Esophagus muscularis mucosa (tissue), 4 donors: ENCODE measurements at regions not wholly inside any gene's neighbourhood (a gene's known extent, or its start where the extent isn't known, plus 50 kb on each side); places are given as distances from the start of the nearest gene placed in this dataset.

ENCODE experiments used
- DNase-seq: peaks from one replicate; pipeline ENCODE4 v3.0.0-alpha.2; 2017; ENCODE audit errors: extremely low spot score
- H3K27ac ChIP-seq, 4 donors: fragments of 200-600 bp; sonication (generic); replicated peaks in 1 of 4; 1 replicate in 3 of 4; 2 replicates in 1 of 4; pipeline ENCODE4 v1.5.1; 2016 to 2019; ENCODE audit warnings: mild to moderate bottlenecking in 1 of 4
- H3K27me3 ChIP-seq, 4 donors: fragments of 200-600 bp; sonication (generic); one replicate each; pipeline versions ENCODE4 v1.5.1 to v1.6.0; 2016 to 2019
- H3K36me3 ChIP-seq, 4 donors: fragments of 200-600 bp; sonication (generic); one replicate each; pipeline ENCODE4 v1.5.1; 2016 to 2019
- H3K4me1 ChIP-seq, 4 donors: fragments of 200-600 bp; sonication (generic); one replicate each; pipeline ENCODE4 v1.5.1; 2016 to 2019
- H3K4me3 ChIP-seq, 4 donors: fragments of 200-600 bp; sonication (generic); 1 replicate in 2 of 4; 2 replicates in 2 of 4; pipeline ENCODE4 v1.5.1; 2016 to 2019; ENCODE audit warnings: mild to moderate bottlenecking in 4 of 4, moderate library complexity in 1 of 4
- H3K9me3 ChIP-seq, 4 donors: fragments of 200-600 bp; sonication (generic); 1 replicate in 3 of 4; 2 replicates in 1 of 4; pipeline ENCODE4 v1.5.1; 2016 to 2019
- EP300 ChIP-seq: sonication (generic); formaldehyde crosslinking; IDR thresholded peaks from one replicate; pipeline ENCODE4 v1.6.1; 2017; ENCODE audit warnings: antibody characterized with exemption
- POLR2A ChIP-seq: fragments of 450-650 bp; IDR thresholded peaks from one replicate; pipeline ENCODE4 v1.6.1; 2017; ENCODE audit warnings: antibody characterized with exemption, moderate library complexity, mild to moderate bottlenecking, low read depth
- POLR2AphosphoS5 ChIP-seq, 2 donors: sonication (generic); formaldehyde crosslinking; IDR thresholded peaks; one replicate each; pipeline ENCODE4 v1.6.1; 2017; ENCODE audit warnings: antibody characterized with exemption in 2 of 2
- WGBS: methylation state at CpG from one replicate; pipeline ENCODE4 v1.1.5; 2018; 5-methylcytosine and 5-hydroxymethylcytosine counted together
- intact Hi-C: fragments of 100-400 bp; cut with DNase I; formaldehyde crosslinking; loops from one replicate; pipeline ENCODE4 v1.15.1; 2023
- TF ChIP-seq, protein P1 (sequence below), 3 experiments: fragments of 200-600 bp in 2 of 3; fragments of 450-650 bp in 1 of 3; sonication (generic) in 2 of 3; IDR thresholded peaks; one replicate each; pipeline ENCODE4 v1.5.1; 2017 to 2019; ENCODE audit warnings: antibody characterized with exemption in 3 of 3, mild to moderate bottlenecking in 2 of 3, moderate library complexity in 1 of 3

GRCh38 chr2:60072609-60073008 lies 480.8 kb downstream of the BCL11A start:
- intact Hi-C loops: no loop called here
- Histone ChIP-seq H3K4me1 (no peaks in the 10 kb centered on the region), H3K27me3 (no peaks in the 10 kb centered on the region), H3K36me3 (no peaks in the 10 kb centered on the region), H3K9me3 (no peaks in the 10 kb centered on the region), H3K27ac (no peak overlapping the region), H3K4me3 (no peak overlapping the region)
- DNase-seq: no peak
- no peak for TF ChIP-seq EP300
- TF ChIP-seq, protein P1, sequence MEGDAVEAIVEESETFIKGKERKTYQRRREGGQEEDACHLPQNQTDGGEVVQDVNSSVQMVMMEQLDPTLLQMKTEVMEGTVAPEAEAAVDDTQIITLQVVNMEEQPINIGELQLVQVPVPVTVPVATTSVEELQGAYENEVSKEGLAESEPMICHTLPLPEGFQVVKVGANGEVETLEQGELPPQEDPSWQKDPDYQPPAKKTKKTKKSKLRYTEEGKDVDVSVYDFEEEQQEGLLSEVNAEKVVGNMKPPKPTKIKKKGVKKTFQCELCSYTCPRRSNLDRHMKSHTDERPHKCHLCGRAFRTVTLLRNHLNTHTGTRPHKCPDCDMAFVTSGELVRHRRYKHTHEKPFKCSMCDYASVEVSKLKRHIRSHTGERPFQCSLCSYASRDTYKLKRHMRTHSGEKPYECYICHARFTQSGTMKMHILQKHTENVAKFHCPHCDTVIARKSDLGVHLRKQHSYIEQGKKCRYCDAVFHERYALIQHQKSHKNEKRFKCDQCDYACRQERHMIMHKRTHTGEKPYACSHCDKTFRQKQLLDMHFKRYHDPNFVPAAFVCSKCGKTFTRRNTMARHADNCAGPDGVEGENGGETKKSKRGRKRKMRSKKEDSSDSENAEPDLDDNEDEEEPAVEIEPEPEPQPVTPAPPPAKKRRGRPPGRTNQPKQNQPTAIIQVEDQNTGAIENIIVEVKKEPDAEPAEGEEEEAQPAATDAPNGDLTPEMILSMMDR (IDR thresholded peaks at IDR 0.05): no peak
- 94% methylated on average over 6 of the region's 6 CpGs for WGBS

GRCh38 chr2:60071490-60071831 lies 482.0 kb downstream of the BCL11A start:
- no peaks in the 10 kb centered on the region for H3K9me3 ChIP-seq
- H3K4me1 ChIP-seq: no peaks in the 10 kb centered on the region
- H3K27ac ChIP-seq: no peak overlapping the region
- H3K4me3 ChIP-seq: no peak overlapping the region
- no peaks in the 10 kb centered on the region for H3K27me3 ChIP-seq
- no peaks in the 10 kb centered on the region for H3K36me3 ChIP-seq
- no peak for DNase-seq
- WGBS: 39% methylated on average over 6 of the region's 6 CpGs
- TF ChIP-seq, protein P1 (IDR thresholded peaks at IDR 0.05): no peak
- no peak for TF ChIP-seq POLR2A
- no peak for TF ChIP-seq POLR2AphosphoS5 (IDR thresholded peaks at IDR 0.05)
- no peak for TF ChIP-seq EP300
- intact Hi-C loops: no loop called here

GRCh38 chr2:60070736-60071489 lies 482.5 kb downstream of the BCL11A start:
- H3K4me3 ChIP-seq: no peak overlapping the region
- no peak for DNase-seq
- no peaks in the 10 kb centered on the region for H3K4me1 ChIP-seq
- 53% methylated on average over 5 of the region's 5 CpGs for WGBS
- no peaks in the 10 kb centered on the region for H3K9me3 ChIP-seq
- H3K27ac ChIP-seq: no peak overlapping the region
- H3K27me3 ChIP-seq: no peaks in the 10 kb centered on the region
- TF ChIP-seq POLR2A: no peak
- no peak for TF ChIP-seq POLR2AphosphoS5 (IDR thresholded peaks at IDR 0.05)
- TF ChIP-seq, protein P1 (IDR thresholded peaks at IDR 0.05): no peak
- TF ChIP-seq EP300: no peak
- intact Hi-C loops: no loop called here
- H3K36me3 ChIP-seq: no peaks in the 10 kb centered on the region

GRCh38 chr2:60070196-60070595 lies 483.3 kb downstream of the BCL11A start:
- WGBS: 55% methylated on average over 5 of the region's 5 CpGs
- no peak for DNase-seq
- no peaks in the 10 kb centered on the region for H3K9me3 ChIP-seq
- no peaks in the 10 kb centered on the region for H3K4me1 ChIP-seq
- no peak for TF ChIP-seq POLR2A
- TF ChIP-seq EP300: no peak
- TF ChIP-seq POLR2AphosphoS5 (IDR thresholded peaks at IDR 0.05): no peak
- TF ChIP-seq, protein P1 (IDR thresholded peaks at IDR 0.05): no peak
- intact Hi-C loops: no loop called here
- no peaks in the 10 kb centered on the region for H3K27me3 ChIP-seq
- no peaks in the 10 kb centered on the region for H3K36me3 ChIP-seq
- no peak overlapping the region for H3K27ac ChIP-seq
- H3K4me3 ChIP-seq: no peak overlapping the region

DNA sequence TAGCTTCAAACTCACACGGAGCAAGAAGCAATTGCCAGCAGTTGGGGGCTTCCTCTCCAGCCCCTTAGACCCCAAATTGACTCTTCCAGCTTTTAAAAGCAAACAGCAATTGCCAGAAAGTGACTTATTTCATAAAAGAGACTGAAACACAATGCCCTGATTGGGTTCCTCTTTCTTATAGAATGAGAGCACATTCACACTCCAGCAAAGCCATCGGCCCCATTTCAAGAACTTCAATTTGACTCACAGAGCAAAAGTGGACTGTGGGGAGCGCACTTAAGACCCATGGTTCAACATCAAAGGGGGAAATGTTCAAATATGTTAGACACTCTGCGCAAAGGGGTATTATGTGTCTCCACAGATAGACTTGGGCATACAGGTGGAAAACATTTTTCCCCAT lies 484.7 kb downstream of the BCL11A start:
- no peak overlapping the region for H3K27ac ChIP-seq
- intact Hi-C loops: no loop called here
- TF ChIP-seq POLR2A (no peak), EP300 (no peak), POLR2AphosphoS5 (IDR thresholded peaks at IDR 0.05) (no peak)
- TF ChIP-seq, protein P1 (IDR thresholded peaks at IDR 0.05): no peak
- H3K9me3 ChIP-seq: no peaks in the 10 kb centered on the region
- no peaks in the 10 kb centered on the region for H3K36me3 ChIP-seq
- H3K4me3 ChIP-seq: no peak overlapping the region
- no peaks in the 10 kb centered on the region for H3K27me3 ChIP-seq
- no peak for DNase-seq
- H3K4me1 ChIP-seq: no peaks in the 10 kb centered on the region
- WGBS: 53% methylated on average over 4 of the region's 4 CpGs
